ENCODE measurements at regions not wholly inside any gene's neighbourhood (a gene's known extent, or its start where the extent isn't known, plus 50 kb on each side); places are given as distances from the start of the nearest gene placed in this dataset.

DNA sequence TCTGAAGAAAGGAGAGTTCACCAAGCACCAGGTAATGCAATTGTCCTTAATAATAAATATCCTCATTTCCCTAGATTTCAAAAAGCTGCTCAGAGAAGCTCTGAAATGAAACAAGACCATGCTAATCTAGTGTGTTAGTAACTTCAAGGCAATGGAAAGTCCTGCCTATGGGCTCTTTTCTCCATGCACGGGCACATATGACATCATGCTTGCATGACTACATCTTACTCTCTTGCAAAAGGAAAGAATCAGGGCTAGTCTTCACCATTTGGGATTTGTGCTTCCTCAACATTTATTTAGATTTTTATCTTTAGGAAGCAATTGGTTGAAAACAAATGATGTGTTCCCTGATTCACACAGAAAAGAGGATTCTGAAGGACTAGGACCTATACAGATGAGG, 204.0 kb upstream of the POU3F3 start:
- H3K27ac ChIP-seq: no peak overlapping the region
- TF ChIP-seq, protein P1, sequence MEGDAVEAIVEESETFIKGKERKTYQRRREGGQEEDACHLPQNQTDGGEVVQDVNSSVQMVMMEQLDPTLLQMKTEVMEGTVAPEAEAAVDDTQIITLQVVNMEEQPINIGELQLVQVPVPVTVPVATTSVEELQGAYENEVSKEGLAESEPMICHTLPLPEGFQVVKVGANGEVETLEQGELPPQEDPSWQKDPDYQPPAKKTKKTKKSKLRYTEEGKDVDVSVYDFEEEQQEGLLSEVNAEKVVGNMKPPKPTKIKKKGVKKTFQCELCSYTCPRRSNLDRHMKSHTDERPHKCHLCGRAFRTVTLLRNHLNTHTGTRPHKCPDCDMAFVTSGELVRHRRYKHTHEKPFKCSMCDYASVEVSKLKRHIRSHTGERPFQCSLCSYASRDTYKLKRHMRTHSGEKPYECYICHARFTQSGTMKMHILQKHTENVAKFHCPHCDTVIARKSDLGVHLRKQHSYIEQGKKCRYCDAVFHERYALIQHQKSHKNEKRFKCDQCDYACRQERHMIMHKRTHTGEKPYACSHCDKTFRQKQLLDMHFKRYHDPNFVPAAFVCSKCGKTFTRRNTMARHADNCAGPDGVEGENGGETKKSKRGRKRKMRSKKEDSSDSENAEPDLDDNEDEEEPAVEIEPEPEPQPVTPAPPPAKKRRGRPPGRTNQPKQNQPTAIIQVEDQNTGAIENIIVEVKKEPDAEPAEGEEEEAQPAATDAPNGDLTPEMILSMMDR (IDR thresholded peaks at IDR 0.05; ENCODE audit: low read depth, low read length): no peak
- no peak for DNase-seq

DNA sequence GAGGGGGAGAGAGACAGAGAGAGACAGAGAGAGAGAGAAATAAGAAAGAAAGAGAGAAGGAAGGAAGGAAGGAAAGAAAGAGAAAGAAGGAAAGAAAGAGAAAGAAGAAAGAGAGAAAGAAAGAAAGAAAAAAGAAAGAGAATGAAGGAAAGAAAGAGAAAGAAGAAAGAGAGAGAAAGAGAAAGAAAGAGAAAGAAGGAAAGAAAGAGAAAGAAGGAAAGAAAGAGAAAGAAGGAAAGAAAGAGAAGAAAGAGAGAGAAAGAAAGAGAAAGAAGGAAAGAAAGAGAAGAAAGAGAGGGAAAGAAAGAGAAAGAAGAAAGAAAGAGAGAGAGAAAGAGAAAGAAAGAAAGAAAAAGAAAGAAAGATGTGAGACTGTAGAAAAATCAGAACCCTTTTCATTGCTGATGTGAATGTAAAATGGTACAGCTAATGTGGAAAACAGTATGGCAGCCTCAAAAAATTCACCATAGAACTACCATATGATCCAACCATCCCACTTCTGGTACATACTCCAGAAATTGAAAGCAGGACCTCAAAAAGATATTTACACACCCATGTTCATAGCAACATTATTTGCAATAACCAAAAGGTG, 203.4 kb upstream of the POU3F3 start:
- TF ChIP-seq, protein P1 (IDR thresholded peaks at IDR 0.05; ENCODE audit: low read depth, low read length): no peak
- H3K4me3 ChIP-seq (ENCODE audit: low read depth, low read length): no peak overlapping the region
- no peak overlapping the region for H3K27ac ChIP-seq
- H3K27me3 ChIP-seq (ENCODE audit: insufficient read depth, low read depth, severe bottlenecking): peaks cover 64% of the 10 kb centered on the region
- DNase-seq: no peak
- H3K36me3 ChIP-seq: no peaks in the 10 kb centered on the region
- H3K9me3 ChIP-seq (ENCODE audit: severe bottlenecking): no peaks in the 10 kb centered on the region

More for the DNA sequence above, 204.0 kb upstream of the POU3F3 start:
- Histone ChIP-seq H3K36me3 (no peaks in the 10 kb centered on the region), H3K27me3 (ENCODE audit: insufficient read depth, low read depth, severe bottlenecking) (peaks cover 59% of the 10 kb centered on the region), H3K9me3 (ENCODE audit: severe bottlenecking) (no peaks in the 10 kb centered on the region), H3K4me3 (ENCODE audit: low read depth, low read length) (no peak overlapping the region)

DNA sequence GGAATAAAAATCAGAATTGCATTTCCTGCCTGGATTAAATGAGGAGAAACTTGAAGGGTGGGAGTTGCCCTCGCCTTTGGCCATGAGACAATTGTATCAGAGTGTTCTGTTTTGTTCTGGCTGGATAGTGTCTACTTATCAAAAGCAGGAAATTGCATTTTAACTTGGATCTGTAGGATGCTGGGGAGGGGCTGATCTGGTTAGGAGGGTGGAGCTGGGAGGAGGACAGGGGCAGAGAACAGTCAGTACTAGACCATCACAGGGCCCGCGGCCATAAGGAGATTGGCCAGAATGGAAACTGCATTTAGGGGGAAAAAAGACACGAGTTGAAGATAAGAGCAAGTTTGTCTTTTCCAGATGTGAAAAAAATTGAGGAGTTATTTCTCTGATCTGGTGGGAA, 199.1 kb upstream of the POU3F3 start:
- H3K9me3 ChIP-seq (ENCODE audit: severe bottlenecking): no peaks in the 10 kb centered on the region
- no peaks in the 10 kb centered on the region for H3K36me3 ChIP-seq
- no peak overlapping the region for H3K27ac ChIP-seq
- TF ChIP-seq, protein P1 (IDR thresholded peaks at IDR 0.05; ENCODE audit: low read depth, low read length): no peak
- H3K27me3 ChIP-seq (ENCODE audit: insufficient read depth, low read depth, severe bottlenecking): peaks cover 83% of the 10 kb centered on the region
- DNase-seq: no peak
- no peak overlapping the region for H3K4me3 ChIP-seq (ENCODE audit: low read depth, low read length)

DNA sequence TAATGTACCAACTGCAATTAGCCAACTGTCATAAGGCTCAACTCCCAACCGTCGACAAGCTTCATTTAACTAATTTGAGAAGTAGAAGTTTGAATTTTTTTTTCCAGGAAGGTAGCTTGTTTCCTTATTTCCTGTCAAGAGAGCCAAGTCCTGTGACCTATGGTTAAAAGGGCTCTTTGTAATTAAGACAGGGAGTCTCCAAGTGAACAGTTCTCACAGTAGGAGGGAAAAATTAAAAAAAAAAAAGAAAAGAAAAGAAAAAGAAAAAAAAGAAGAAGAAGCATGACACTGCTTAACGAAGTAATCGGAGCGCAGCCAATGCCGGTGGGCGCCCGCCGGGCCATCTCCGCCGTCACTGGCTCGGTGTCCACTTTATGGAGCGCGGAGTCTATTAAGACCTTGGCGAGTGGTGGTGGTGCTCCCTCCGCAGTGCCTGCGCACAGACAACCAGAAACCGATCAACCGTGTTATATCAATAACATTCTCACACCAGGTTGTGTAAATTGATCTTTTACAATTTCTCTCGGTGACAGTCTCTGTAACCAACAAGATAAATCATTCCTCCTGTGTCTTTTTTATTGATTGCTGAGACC, 197.2 kb upstream of the POU3F3 start:
- peaks cover 89% of the 10 kb centered on the region for H3K27me3 ChIP-seq (ENCODE audit: insufficient read depth, low read depth, severe bottlenecking)
- H3K4me3 ChIP-seq (ENCODE audit: low read depth, low read length): no peak overlapping the region
- TF ChIP-seq, protein P1 (IDR thresholded peaks at IDR 0.05; ENCODE audit: low read depth, low read length): no peak
- no peak overlapping the region for H3K27ac ChIP-seq
- no peaks in the 10 kb centered on the region for H3K36me3 ChIP-seq
- no peaks in the 10 kb centered on the region for H3K9me3 ChIP-seq (ENCODE audit: severe bottlenecking)
- DNase-seq: no peak

DNA sequence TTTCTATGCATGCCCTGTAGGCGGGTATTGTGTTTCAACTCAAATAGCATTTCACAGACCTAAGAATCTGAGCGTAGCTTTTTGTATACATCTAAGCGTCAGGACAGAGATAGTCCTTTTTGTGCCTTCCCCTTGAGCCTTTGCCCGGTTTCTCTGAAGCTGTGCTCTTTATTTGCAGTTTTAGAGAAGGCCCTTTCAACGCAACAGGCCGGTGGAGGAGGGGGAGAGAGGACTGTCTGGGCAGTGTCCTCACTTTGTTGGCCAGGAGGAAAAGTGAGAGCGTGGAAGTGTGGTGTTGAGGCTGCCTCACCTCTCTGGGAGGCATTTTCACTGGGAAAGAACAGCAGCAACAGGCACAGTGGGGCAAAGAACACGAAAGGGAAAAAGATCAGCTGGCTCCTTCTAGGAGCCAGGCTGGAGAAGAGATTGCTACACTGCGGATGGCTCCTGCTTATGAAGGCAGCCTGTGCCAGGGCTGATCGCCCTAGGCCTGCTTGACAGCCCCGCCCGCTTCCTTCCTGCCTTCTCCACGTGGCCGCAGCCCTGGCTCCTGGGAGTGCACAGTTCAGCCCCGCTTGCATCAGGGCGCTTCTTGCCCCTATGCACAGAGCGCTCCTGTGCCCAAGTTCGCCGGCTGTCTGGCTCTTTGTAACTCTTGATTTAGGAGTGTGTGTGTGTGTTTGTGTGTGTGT, 195.6 kb upstream of the POU3F3 start:
- no peak for DNase-seq
- no peaks in the 10 kb centered on the region for H3K36me3 ChIP-seq
- no peak overlapping the region for H3K27ac ChIP-seq
- H3K9me3 ChIP-seq (ENCODE audit: severe bottlenecking): no peaks in the 10 kb centered on the region
- no peak overlapping the region for H3K4me3 ChIP-seq (ENCODE audit: low read depth, low read length)
- peaks cover 84% of the 10 kb centered on the region for H3K27me3 ChIP-seq (ENCODE audit: insufficient read depth, low read depth, severe bottlenecking)
- TF ChIP-seq, protein P1 (IDR thresholded peaks at IDR 0.05; ENCODE audit: low read depth, low read length): no peak
